GM23338 (cell line): ENCODE measurements at regions not wholly inside any gene's neighbourhood (a gene's known extent, or its start where the extent isn't known, plus 50 kb on each side); places are given as distances from the start of the nearest gene placed in this dataset.

Experiments used
- ATAC-seq: fragments of 200-7000 bp; cut with Tn5 transposase; 3 replicates; pipeline ENCODE4 v1.9.1; 2020
- DNase-seq: peaks from one replicate; pipeline ENCODE4 v3.0.0-alpha.2; 2015; ENCODE audit warnings: low spot score
- H2AFZ ChIP-seq: fragments of 200-600 bp; sonication (generic); 2 replicates; pipeline ENCODE4 v1.8.0; 2016; ENCODE audit warnings: antibody characterized with exemption, mild to moderate bottlenecking, moderate library complexity
- H3F3A ChIP-seq: fragments of 200-600 bp; sonication (generic); replicated peaks from 2 replicates; pipeline ENCODE4 v1.8.0; 2017; ENCODE audit warnings: antibody characterized with exemption, mixed run types, low read depth
- H3K27ac ChIP-seq: fragments of 200-600 bp; sonication (generic); 2 replicates; pipeline ENCODE4 v1.6.1; 2016; ENCODE audit warnings: low read depth
- H3K27me3 ChIP-seq: fragments of 200-600 bp; sonication (generic); 2 replicates; pipeline ENCODE4 v1.8.0; 2016; ENCODE audit warnings: mild to moderate bottlenecking, mixed run types, moderate library complexity; ENCODE audit not compliant: insufficient read depth
- H3K36me3 ChIP-seq: fragments of 200-600 bp; sonication (generic); 2 replicates; pipeline ENCODE4 v1.8.0; 2016; ENCODE audit warnings: mild to moderate bottlenecking; ENCODE audit not compliant: insufficient read depth
- H3K4me1 ChIP-seq: fragments of 200-600 bp; sonication (generic); 2 replicates; pipeline ENCODE4 v1.8.0; 2016; ENCODE audit warnings: mild to moderate bottlenecking, moderate library complexity; ENCODE audit not compliant: insufficient read depth
- H3K4me2 ChIP-seq: fragments of 200-600 bp; sonication (generic); 2 replicates; pipeline ENCODE4 v1.7.1; 2017; ENCODE audit warnings: mixed run types
- H3K4me3 ChIP-seq: fragments of 200-600 bp; sonication (generic); 2 replicates; pipeline ENCODE4 v1.6.1; 2016; ENCODE audit warnings: mixed run types
- H3K79me2 ChIP-seq: fragments of 200-600 bp; sonication (generic); replicated peaks from 2 replicates; pipeline ENCODE4 v1.8.0; 2017; ENCODE audit warnings: mild to moderate bottlenecking; ENCODE audit not compliant: insufficient read depth
- H3K9me2 ChIP-seq: fragments of 200-600 bp; sonication (generic); 2 replicates; pipeline ENCODE4 v1.8.0; 2017; ENCODE audit not compliant: insufficient read depth
- H4K20me1 ChIP-seq: fragments of 200-600 bp; sonication (generic); replicated peaks from 2 replicates; pipeline ENCODE4 v1.8.0; 2017; ENCODE audit warnings: mild to moderate bottlenecking; ENCODE audit not compliant: insufficient read depth
- H3K27ac Mint-ChIP-seq: 2 replicates; pipeline ENCODE4 v1.8.0; 2020; ENCODE audit warnings: inconsistent platforms, mild to moderate bottlenecking, moderate library complexity, mixed read lengths
- H3K27me3 Mint-ChIP-seq: 3 replicates; pipeline ENCODE4 v1.8.0; 2022; ENCODE audit warnings: low read depth, mild to moderate bottlenecking, moderate library complexity, mixed read lengths, inconsistent platforms; ENCODE audit not compliant: insufficient read depth, poor library complexity
- H3K36me3 Mint-ChIP-seq: 3 replicates; pipeline ENCODE4 v1.8.0; 2021; ENCODE audit warnings: low read depth, mild to moderate bottlenecking, inconsistent platforms, moderate library complexity, mixed read lengths
- H3K4me1 Mint-ChIP-seq: 3 replicates; pipeline ENCODE4 v1.8.0; 2020; ENCODE audit warnings: mild to moderate bottlenecking, inconsistent platforms, mixed read lengths
- H3K4me3 Mint-ChIP-seq: 3 replicates; pipeline ENCODE4 v1.8.0; 2021; ENCODE audit warnings: moderate library complexity, mild to moderate bottlenecking, inconsistent platforms, mixed read lengths
- H3K9me3 Mint-ChIP-seq: 3 replicates; pipeline ENCODE4 v1.8.0; 2020; ENCODE audit warnings: moderate library complexity, mild to moderate bottlenecking, inconsistent platforms, mixed read lengths
- CREB1 ChIP-seq: fragments of 250-450 bp; sonication (Bioruptor Pico); IDR thresholded peaks from 2 replicates; pipeline ENCODE4 v1.5.0; 2020; ENCODE audit warnings: low read depth, mild to moderate bottlenecking, moderate library complexity
- JUNB ChIP-seq: IDR thresholded peaks from one replicate; pipeline ENCODE4 v1.6.1; 2016; ENCODE audit warnings: antibody characterized with exemption; ENCODE audit not compliant: unreplicated experiment
- NANOG ChIP-seq: IDR thresholded peaks from 2 replicates; pipeline ENCODE4 v1.6.1; 2016; ENCODE audit warnings: antibody characterized with exemption, borderline replicate concordance
- POLR2AphosphoS5 ChIP-seq: IDR thresholded peaks from 2 replicates; pipeline ENCODE4 v1.6.1; 2016; ENCODE audit warnings: antibody characterized with exemption, low read depth
- ZNF114 ChIP-seq: fragments of 250-450 bp; sonication (Bioruptor Pico); IDR thresholded peaks from 2 replicates; pipeline ENCODE4 v1.5.0; 2020; ENCODE audit warnings: mild to moderate bottlenecking, moderate library complexity
- ZNF331 ChIP-seq: fragments of 250-450 bp; sonication (Bioruptor Pico); IDR thresholded peaks from 2 replicates; pipeline ENCODE4 v1.5.0; 2020; ENCODE audit warnings: low read depth, mild to moderate bottlenecking, moderate library complexity
- TF ChIP-seq, protein P1 (sequence below): IDR thresholded peaks from one replicate; pipeline ENCODE4 v1.6.1; 2018; ENCODE audit warnings: antibody characterized with exemption; ENCODE audit not compliant: unreplicated experiment
- TF ChIP-seq, protein P2 (sequence below), 2 experiments: fragments of 200-600 bp in 1 of 2; sonication (generic) in 1 of 2; conservative IDR thresholded peaks; 2 replicates each; pipeline versions ENCODE4 v1.5.1 to v1.6.1; 2016 to 2017; ENCODE audit warnings: antibody characterized with exemption in 2 of 2, low read depth in 2 of 2, mild to moderate bottlenecking in 2 of 2, moderate library complexity in 1 of 2

DNA sequence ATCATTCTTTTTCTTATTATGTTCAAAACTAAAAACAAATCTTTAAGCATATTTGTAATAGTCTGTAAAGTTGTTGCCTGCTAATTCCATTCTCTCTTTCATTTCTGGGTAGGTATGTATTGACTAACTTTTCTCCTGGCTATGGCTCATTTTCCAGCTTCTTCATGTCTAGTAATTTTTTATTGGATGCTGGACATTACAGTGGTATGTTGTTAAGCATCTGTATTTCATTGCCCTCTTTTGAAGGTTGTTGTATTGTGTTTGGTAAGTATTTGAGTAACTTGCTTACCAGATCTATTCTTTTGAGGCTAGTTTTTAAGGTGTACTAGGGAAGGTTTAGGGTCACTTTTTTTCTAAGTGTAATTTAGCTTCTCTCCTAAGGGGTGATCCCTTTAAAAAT lies 230.9 kb downstream of the TTLL2 start (continued):
- TF ChIP-seq, protein P1, sequence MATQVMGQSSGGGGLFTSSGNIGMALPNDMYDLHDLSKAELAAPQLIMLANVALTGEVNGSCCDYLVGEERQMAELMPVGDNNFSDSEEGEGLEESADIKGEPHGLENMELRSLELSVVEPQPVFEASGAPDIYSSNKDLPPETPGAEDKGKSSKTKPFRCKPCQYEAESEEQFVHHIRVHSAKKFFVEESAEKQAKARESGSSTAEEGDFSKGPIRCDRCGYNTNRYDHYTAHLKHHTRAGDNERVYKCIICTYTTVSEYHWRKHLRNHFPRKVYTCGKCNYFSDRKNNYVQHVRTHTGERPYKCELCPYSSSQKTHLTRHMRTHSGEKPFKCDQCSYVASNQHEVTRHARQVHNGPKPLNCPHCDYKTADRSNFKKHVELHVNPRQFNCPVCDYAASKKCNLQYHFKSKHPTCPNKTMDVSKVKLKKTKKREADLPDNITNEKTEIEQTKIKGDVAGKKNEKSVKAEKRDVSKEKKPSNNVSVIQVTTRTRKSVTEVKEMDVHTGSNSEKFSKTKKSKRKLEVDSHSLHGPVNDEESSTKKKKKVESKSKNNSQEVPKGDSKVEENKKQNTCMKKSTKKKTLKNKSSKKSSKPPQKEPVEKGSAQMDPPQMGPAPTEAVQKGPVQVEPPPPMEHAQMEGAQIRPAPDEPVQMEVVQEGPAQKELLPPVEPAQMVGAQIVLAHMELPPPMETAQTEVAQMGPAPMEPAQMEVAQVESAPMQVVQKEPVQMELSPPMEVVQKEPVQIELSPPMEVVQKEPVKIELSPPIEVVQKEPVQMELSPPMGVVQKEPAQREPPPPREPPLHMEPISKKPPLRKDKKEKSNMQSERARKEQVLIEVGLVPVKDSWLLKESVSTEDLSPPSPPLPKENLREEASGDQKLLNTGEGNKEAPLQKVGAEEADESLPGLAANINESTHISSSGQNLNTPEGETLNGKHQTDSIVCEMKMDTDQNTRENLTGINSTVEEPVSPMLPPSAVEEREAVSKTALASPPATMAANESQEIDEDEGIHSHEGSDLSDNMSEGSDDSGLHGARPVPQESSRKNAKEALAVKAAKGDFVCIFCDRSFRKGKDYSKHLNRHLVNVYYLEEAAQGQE, result no peak

GRCh38 chr6:167557675-167558074 lies 232.8 kb downstream of the TTLL2 start:
- no peak for ATAC-seq
- H3K9me3 Mint-ChIP-seq, result peaks cover 12% of the 10 kb centered on the region
- no peak for DNase-seq
- peaks cover 7% of the 10 kb centered on the region; the same call in 2 of the 3 replicates for H3K36me3 Mint-ChIP-seq
- Histone ChIP-seq H3K27ac (no peak overlapping the region), H4K20me1 (no peaks in the 10 kb centered on the region; the same call in 1 of the 2 replicates), H3K27me3 (no peaks in the 10 kb centered on the region), H3K4me1 (no peaks in the 10 kb centered on the region), H3K4me2 (no peak overlapping the region), H3K79me2 (no peaks in the 10 kb centered on the region), H3F3A (no peaks in the 10 kb centered on the region), H2AFZ (no peak overlapping the region), H3K4me3 (no peak overlapping the region), H3K36me3 (no peaks in the 10 kb centered on the region), H3K9me2 (no peaks in the 10 kb centered on the region)
- H3K27ac Mint-ChIP-seq, result no peak overlapping the region
- peaks cover 4% of the 10 kb centered on the region; the same call in 2 of the 3 replicates for H3K4me1 Mint-ChIP-seq
- no peak overlapping the region for H3K4me3 Mint-ChIP-seq
- peaks cover 2% of the 10 kb centered on the region for H3K27me3 Mint-ChIP-seq
- no peak for TF ChIP-seq ZNF331 (CRISPR knock-in tag)

DNA sequence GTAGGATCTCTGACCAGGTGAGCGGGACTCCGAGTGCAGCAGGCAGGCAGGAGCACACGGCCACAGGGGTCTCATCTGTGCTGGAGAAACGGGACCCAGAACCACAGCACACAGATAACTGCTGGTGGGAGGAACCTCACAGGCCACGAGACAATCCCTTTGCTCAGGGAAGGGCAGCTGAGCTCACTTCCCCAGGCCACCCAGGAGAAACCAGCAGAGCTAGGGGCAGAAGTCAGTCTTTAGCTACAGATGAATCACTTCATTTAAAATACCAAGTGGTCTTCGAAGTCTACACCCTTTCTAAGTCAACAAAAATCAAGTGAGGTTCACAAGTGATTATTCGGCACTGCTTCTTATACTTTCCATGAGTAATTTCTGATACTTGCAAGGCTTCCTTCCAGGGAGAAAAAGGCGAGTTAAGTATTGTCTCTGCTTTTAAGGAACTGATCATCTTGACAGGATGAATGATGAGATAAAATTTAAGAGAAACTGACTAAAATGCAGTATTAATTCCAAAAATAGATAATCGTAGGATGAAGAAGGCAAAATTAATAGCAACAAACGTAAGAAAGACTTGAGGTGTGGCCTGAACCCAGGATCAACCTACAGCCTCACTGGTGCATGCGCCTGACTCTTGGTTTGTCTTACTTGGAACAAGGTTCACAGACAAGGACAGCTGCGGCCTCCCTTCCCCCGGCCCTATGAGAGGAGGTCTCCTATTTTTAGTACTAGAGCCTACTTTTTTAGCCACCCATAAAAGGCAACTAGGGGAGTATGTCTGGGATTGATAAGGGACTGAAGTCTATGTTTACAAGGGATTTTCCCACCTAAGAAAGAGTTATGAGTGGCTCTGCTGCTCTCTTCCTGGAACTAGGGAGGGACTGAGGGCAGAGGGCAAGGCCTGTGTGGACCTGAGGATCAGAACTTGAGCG lies 233.6 kb downstream of the TTLL2 start:
- no peaks in the 10 kb centered on the region for H3F3A ChIP-seq
- H3K27me3 Mint-ChIP-seq, result peaks cover 2% of the 10 kb centered on the region
- H3K27ac Mint-ChIP-seq, result no peak overlapping the region
- H3K4me1 Mint-ChIP-seq, result peaks cover 4% of the 10 kb centered on the region; the same call in 2 of the 3 replicates
- no peak for TF ChIP-seq CREB1 (CRISPR knock-in tag)
- no peak for TF ChIP-seq ZNF114
- TF ChIP-seq JUNB, result no peak
- TF ChIP-seq POLR2AphosphoS5, result no peak
- TF ChIP-seq NANOG, result no peak
- TF ChIP-seq, protein P2, sequence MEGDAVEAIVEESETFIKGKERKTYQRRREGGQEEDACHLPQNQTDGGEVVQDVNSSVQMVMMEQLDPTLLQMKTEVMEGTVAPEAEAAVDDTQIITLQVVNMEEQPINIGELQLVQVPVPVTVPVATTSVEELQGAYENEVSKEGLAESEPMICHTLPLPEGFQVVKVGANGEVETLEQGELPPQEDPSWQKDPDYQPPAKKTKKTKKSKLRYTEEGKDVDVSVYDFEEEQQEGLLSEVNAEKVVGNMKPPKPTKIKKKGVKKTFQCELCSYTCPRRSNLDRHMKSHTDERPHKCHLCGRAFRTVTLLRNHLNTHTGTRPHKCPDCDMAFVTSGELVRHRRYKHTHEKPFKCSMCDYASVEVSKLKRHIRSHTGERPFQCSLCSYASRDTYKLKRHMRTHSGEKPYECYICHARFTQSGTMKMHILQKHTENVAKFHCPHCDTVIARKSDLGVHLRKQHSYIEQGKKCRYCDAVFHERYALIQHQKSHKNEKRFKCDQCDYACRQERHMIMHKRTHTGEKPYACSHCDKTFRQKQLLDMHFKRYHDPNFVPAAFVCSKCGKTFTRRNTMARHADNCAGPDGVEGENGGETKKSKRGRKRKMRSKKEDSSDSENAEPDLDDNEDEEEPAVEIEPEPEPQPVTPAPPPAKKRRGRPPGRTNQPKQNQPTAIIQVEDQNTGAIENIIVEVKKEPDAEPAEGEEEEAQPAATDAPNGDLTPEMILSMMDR (conservative IDR thresholded peaks at IDR 0.05; ENCODE audit: low read depth in 2 of 2), result no peak
- DNase-seq (no peak), ATAC-seq (no peak)
- no peaks in the 10 kb centered on the region for H3K36me3 ChIP-seq
- peaks cover 7% of the 10 kb centered on the region; the same call in 2 of the 3 replicates for H3K36me3 Mint-ChIP-seq
- no peak overlapping the region for H3K4me2 ChIP-seq
- no peak overlapping the region for H3K4me3 Mint-ChIP-seq
- no peaks in the 10 kb centered on the region for H3K4me1 ChIP-seq
- H2AFZ ChIP-seq, result no peak overlapping the region; the same call in 1 of the 2 replicates
- no peaks in the 10 kb centered on the region for H3K27me3 ChIP-seq
- H3K4me3 ChIP-seq, result no peak overlapping the region
- no peaks in the 10 kb centered on the region for H3K79me2 ChIP-seq
- H4K20me1 ChIP-seq, result no peaks in the 10 kb centered on the region; the same call in 1 of the 2 replicates
- H3K9me2 ChIP-seq, result no peaks in the 10 kb centered on the region
- no peak overlapping the region for H3K27ac ChIP-seq
- H3K9me3 Mint-ChIP-seq, result peaks cover 12% of the 10 kb centered on the region
